ENCODE measurements at regions not wholly inside any gene's neighbourhood (a gene's known extent, or its start where the extent isn't known, plus 50 kb on each side); places are given as distances from the start of the nearest gene placed in this dataset.

GRCh38 chr22:47818496-47818895 lies 1056.0 kb downstream of the TBC1D22A start:
- Histone ChIP-seq H3K4me1 (ENCODE audit: control insufficient read depth, insufficient read depth, low read length) (no peaks in the 10 kb centered on the region), H3K27ac (ENCODE audit: low read depth, low read length) (no peak overlapping the region), H3K36me3 (ENCODE audit: control insufficient read depth, insufficient read depth, low read length) (no peaks in the 10 kb centered on the region), H3K9ac (ENCODE audit: low read length) (no peak overlapping the region), H3K27me3 (ENCODE audit: control insufficient read depth, insufficient read depth, low read length) (no peaks in the 10 kb centered on the region), H3K4me3 (ENCODE audit: low read length) (no peak overlapping the region)

DNA sequence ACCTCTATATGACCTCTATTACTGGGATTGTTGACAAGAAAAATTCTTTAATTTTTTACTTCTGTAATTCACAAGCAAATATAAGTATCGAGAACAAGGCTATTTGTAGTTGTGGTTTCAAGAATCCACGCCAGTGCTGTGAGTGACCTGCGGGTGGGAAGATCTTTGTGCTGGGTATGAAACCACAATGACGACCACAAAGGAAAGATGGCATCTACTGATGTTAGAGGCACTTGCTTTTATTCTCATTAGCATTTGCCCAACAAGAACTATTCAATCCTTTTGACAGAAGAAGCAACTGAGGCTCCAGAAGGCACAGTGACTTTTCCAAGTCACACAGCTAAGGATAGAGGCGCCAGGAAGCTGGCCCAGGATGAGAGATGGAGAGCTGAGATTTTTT lies 1054.9 kb downstream of the TBC1D22A start:
- Histone ChIP-seq H3K9ac (ENCODE audit: low read length) (no peak overlapping the region), H3K4me3 (ENCODE audit: low read length) (no peak overlapping the region)

GRCh38 chr22:47816863-47817210 lies 1054.4 kb downstream of the TBC1D22A start:
- Histone ChIP-seq H3K27ac (ENCODE audit: low read depth, low read length) (no peak overlapping the region), H3K4me3 (ENCODE audit: low read length) (no peak overlapping the region), H3K4me1 (ENCODE audit: control insufficient read depth, insufficient read depth, low read length) (no peaks in the 10 kb centered on the region), H3K9ac (ENCODE audit: low read length) (no peak overlapping the region), H3K36me3 (ENCODE audit: control insufficient read depth, insufficient read depth, low read length) (no peaks in the 10 kb centered on the region), H3K27me3 (ENCODE audit: control insufficient read depth, insufficient read depth, low read length) (no peaks in the 10 kb centered on the region)

More for the DNA sequence above, 1054.9 kb downstream of the TBC1D22A start:
- Histone ChIP-seq H3K27me3 (ENCODE audit: control insufficient read depth, insufficient read depth, low read length) (no peaks in the 10 kb centered on the region), H3K36me3 (ENCODE audit: control insufficient read depth, insufficient read depth, low read length) (no peaks in the 10 kb centered on the region), H3K27ac (ENCODE audit: low read depth, low read length) (no peak overlapping the region), H3K4me1 (ENCODE audit: control insufficient read depth, insufficient read depth, low read length) (no peaks in the 10 kb centered on the region)

- no peak overlapping the region for H3K27ac ChIP-seq (ENCODE audit: low read depth, low read length)
- H3K4me1 ChIP-seq (ENCODE audit: control insufficient read depth, insufficient read depth, low read length), result no peaks in the 10 kb centered on the region
- no peak overlapping the region for H3K9ac ChIP-seq (ENCODE audit: low read length)
- H3K27me3 ChIP-seq (ENCODE audit: control insufficient read depth, insufficient read depth, low read length), result no peaks in the 10 kb centered on the region
- no peaks in the 10 kb centered on the region for H3K36me3 ChIP-seq (ENCODE audit: control insufficient read depth, insufficient read depth, low read length)
- no peak overlapping the region for H3K4me3 ChIP-seq (ENCODE audit: low read length)
These were observed 1053.8 kb downstream of the TBC1D22A start for GRCh38 chr22:47816121-47816862.

GRCh38 chr22:47814474-47814873 lies 1052.0 kb downstream of the TBC1D22A start:
- Histone ChIP-seq H3K9ac (ENCODE audit: low read length) (no peak overlapping the region), H3K27ac (ENCODE audit: low read depth, low read length) (no peak overlapping the region), H3K36me3 (ENCODE audit: control insufficient read depth, insufficient read depth, low read length) (no peaks in the 10 kb centered on the region), H3K4me1 (ENCODE audit: control insufficient read depth, insufficient read depth, low read length) (no peaks in the 10 kb centered on the region), H3K4me3 (ENCODE audit: low read length) (no peak overlapping the region), H3K27me3 (ENCODE audit: control insufficient read depth, insufficient read depth, low read length) (no peaks in the 10 kb centered on the region)

DNA sequence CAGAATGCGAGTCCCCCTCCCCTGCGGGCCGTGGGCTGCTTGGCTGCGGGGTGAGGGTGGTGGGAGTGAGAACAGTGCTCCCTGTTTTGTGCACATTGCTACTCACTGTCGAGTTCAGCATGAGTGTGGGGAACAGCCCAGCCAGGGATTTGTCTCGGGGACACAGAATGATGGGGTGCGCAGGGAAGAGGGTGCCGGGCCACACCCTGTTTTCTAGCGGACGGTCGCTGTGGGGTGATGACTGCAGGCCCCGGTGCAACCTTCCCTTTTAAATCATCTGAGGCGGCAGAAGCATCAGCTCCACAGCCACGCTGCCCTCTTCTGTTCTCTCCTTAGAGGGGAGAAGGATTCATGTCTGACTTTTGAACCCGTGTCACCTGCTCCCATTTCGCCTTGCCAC lies 1051.2 kb downstream of the TBC1D22A start:
- Histone ChIP-seq H3K27me3 (ENCODE audit: control insufficient read depth, insufficient read depth, low read length) (no peaks in the 10 kb centered on the region), H3K4me1 (ENCODE audit: control insufficient read depth, insufficient read depth, low read length) (no peaks in the 10 kb centered on the region), H3K27ac (ENCODE audit: low read depth, low read length) (no peak overlapping the region), H3K4me3 (ENCODE audit: low read length) (no peak overlapping the region), H3K36me3 (ENCODE audit: control insufficient read depth, insufficient read depth, low read length) (no peaks in the 10 kb centered on the region), H3K9ac (ENCODE audit: low read length) (no peak overlapping the region)

DNA sequence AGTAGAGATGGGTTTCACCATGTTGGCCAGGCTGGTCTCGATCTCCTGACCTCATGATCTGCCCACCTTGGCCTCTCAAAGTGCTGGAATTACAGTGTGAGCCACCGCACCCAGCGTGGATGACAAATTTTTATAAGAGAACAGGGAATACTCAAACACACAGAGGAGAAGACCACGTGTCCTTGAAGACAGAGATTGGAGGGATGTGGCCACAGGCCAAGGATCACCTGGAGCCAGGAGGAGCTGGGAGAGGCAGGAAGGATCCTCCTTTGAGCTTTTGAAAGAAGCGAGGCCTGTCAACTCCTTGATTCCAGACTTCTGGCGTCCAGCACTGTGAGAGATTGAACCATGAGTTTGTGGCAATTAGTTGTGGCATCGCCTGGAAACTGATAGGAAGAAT lies 1049.5 kb downstream of the TBC1D22A start:
- Histone ChIP-seq H3K9ac (ENCODE audit: low read length) (no peak overlapping the region), H3K4me3 (ENCODE audit: low read length) (no peak overlapping the region), H3K36me3 (ENCODE audit: control insufficient read depth, insufficient read depth, low read length) (no peaks in the 10 kb centered on the region), H3K27ac (ENCODE audit: low read depth, low read length) (no peak overlapping the region), H3K4me1 (ENCODE audit: control insufficient read depth, insufficient read depth, low read length) (no peaks in the 10 kb centered on the region), H3K27me3 (ENCODE audit: control insufficient read depth, insufficient read depth, low read length) (no peaks in the 10 kb centered on the region)

GRCh38 chr22:47810505-47811500 lies 1048.4 kb downstream of the TBC1D22A start:
- H3K36me3 ChIP-seq (ENCODE audit: control insufficient read depth, insufficient read depth, low read length), result no peaks in the 10 kb centered on the region
- H3K27me3 ChIP-seq (ENCODE audit: control insufficient read depth, insufficient read depth, low read length), result no peaks in the 10 kb centered on the region
- H3K4me1 ChIP-seq (ENCODE audit: control insufficient read depth, insufficient read depth, low read length), result no peaks in the 10 kb centered on the region
- H3K9ac ChIP-seq (ENCODE audit: low read length), result no peak overlapping the region
- no peak overlapping the region for H3K4me3 ChIP-seq (ENCODE audit: low read length)
- H3K27ac ChIP-seq (ENCODE audit: low read depth, low read length), result no peak overlapping the region

- Histone ChIP-seq H3K9ac (ENCODE audit: low read length) (no peak overlapping the region), H3K27ac (ENCODE audit: low read depth, low read length) (no peak overlapping the region), H3K4me1 (ENCODE audit: control insufficient read depth, insufficient read depth, low read length) (no peaks in the 10 kb centered on the region), H3K36me3 (ENCODE audit: control insufficient read depth, insufficient read depth, low read length) (no peaks in the 10 kb centered on the region), H3K27me3 (ENCODE audit: control insufficient read depth, insufficient read depth, low read length) (no peaks in the 10 kb centered on the region), H3K4me3 (ENCODE audit: low read length) (no peak overlapping the region)
These were observed 1046.6 kb downstream of the TBC1D22A start for GRCh38 chr22:47808886-47809620.

- Histone ChIP-seq H3K36me3 (ENCODE audit: control insufficient read depth, insufficient read depth, low read length) (no peaks in the 10 kb centered on the region), H3K27me3 (ENCODE audit: control insufficient read depth, insufficient read depth, low read length) (no peaks in the 10 kb centered on the region)
These were observed 1045.8 kb downstream of the TBC1D22A start for GRCh38 chr22:47808236-47808635.

GRCh38 chr22:47807506-47807905 lies 1045.1 kb downstream of the TBC1D22A start:
- no peak overlapping the region for H3K4me3 ChIP-seq (ENCODE audit: low read length)
- H3K27me3 ChIP-seq (ENCODE audit: control insufficient read depth, insufficient read depth, low read length), result no peaks in the 10 kb centered on the region
- no peaks in the 10 kb centered on the region for H3K4me1 ChIP-seq (ENCODE audit: control insufficient read depth, insufficient read depth, low read length)
- no peak overlapping the region for H3K9ac ChIP-seq (ENCODE audit: low read length)
- no peak overlapping the region for H3K27ac ChIP-seq (ENCODE audit: low read depth, low read length)
- H3K36me3 ChIP-seq (ENCODE audit: control insufficient read depth, insufficient read depth, low read length), result no peaks in the 10 kb centered on the region

More at GRCh38 chr22:47808236-47808635, 1045.8 kb downstream of the TBC1D22A start:
- H3K9ac ChIP-seq (ENCODE audit: low read length), result no peak overlapping the region
- H3K4me1 ChIP-seq (ENCODE audit: control insufficient read depth, insufficient read depth, low read length), result no peaks in the 10 kb centered on the region
- H3K4me3 ChIP-seq (ENCODE audit: low read length), result no peak overlapping the region
- no peak overlapping the region for H3K27ac ChIP-seq (ENCODE audit: low read depth, low read length)

DNA sequence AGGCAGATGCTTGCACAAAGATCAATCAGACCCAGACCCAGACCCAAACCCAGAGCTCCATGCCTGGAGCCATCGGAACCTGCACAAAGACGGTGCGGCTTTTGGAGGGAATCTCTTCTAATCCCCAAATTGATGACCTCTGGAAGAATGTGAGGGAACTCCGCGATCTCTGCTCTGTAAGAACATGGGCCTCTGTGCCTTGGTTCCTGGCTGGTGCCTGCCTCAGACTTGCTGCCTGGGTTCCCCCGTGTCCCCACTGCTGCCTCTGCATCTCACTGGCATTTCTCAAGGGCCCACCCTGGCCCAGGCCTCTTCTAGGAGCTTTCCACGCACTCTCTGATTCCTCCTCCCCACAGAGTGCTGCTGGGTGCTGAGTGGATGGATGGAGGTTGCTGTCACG lies 1044.4 kb downstream of the TBC1D22A start:
- H3K27me3 ChIP-seq (ENCODE audit: control insufficient read depth, insufficient read depth, low read length), result no peaks in the 10 kb centered on the region
- H3K4me3 ChIP-seq (ENCODE audit: low read length), result no peak overlapping the region
- H3K9ac ChIP-seq (ENCODE audit: low read length), result no peak overlapping the region
- H3K36me3 ChIP-seq (ENCODE audit: control insufficient read depth, insufficient read depth, low read length), result no peaks in the 10 kb centered on the region
- H3K4me1 ChIP-seq (ENCODE audit: control insufficient read depth, insufficient read depth, low read length), result no peaks in the 10 kb centered on the region
- no peak overlapping the region for H3K27ac ChIP-seq (ENCODE audit: low read depth, low read length)
